M059J (cell line): ENCODE measurements at regions not wholly inside any gene's neighbourhood (a gene's known extent, or its start where the extent isn't known, plus 50 kb on each side); places are given as distances from the start of the nearest gene placed in this dataset.
A peak's percentile ranks its signal among the peaks of the same experiment; 100 is the strongest.
"Not testable (repeated sequence)": the region's sequence is repeated elsewhere in the genome, so short reads cannot be mapped to it uniquely, and the experiment has no call there.

Experiments used
- DNase-seq: peaks from one replicate; pipeline ENCODE4 v3.0.0-alpha.2; 2012; ENCODE audit warnings: low read depth

- peak; percentile 93 for DNase-seq
Observed at GRCh38 chr14:51342226-51342625, 102.2 kb downstream of the TMX1 start.

- no peak for DNase-seq
Observed at GRCh38 chr14:51351997-51352396, 112.0 kb downstream of the TMX1 start.

- no peak for DNase-seq
Observed at GRCh38 chr14:51353901-51354300, 113.9 kb downstream of the TMX1 start.

- DNase-seq, result no peak
Observed at GRCh38 chr14:51354846-51355245, 114.8 kb downstream of the TMX1 start.

GRCh38 chr14:51356381-51356780 lies 116.3 kb downstream of the TMX1 start:
- DNase-seq, result no peak

- DNase-seq, result peak; percentile 27
Observed at GRCh38 chr14:51357250-51357649, 117.2 kb downstream of the TMX1 start.

GRCh38 chr14:51360592-51360991 lies 120.5 kb downstream of the TMX1 start:
- no peak for DNase-seq

- DNase-seq, result no peak
Observed at GRCh38 chr14:51365241-51365965, 125.4 kb downstream of the TMX1 start.

GRCh38 chr14:51366460-51366859 lies 126.4 kb downstream of the TMX1 start:
- DNase-seq, result not testable (repeated sequence)

- DNase-seq, result not testable (repeated sequence)
Observed at GRCh38 chr14:51366866-51367599, 127.0 kb downstream of the TMX1 start.

GRCh38 chr14:51367600-51367931 lies 127.5 kb downstream of the TMX1 start:
- DNase-seq, result peak; percentile 40

- DNase-seq, result peak; percentile 36
Observed at GRCh38 chr14:51368721-51369163, 128.7 kb downstream of the TMX1 start.

- no peak for DNase-seq
Observed at GRCh38 chr14:51369814-51370213, 129.8 kb downstream of the TMX1 start.

- no peak for DNase-seq
Observed at GRCh38 chr14:51370758-51371386, 130.8 kb downstream of the TMX1 start.

GRCh38 chr14:51377186-51377585 lies 137.1 kb downstream of the TMX1 start:
- not testable (repeated sequence) for DNase-seq

GRCh38 chr14:51382506-51382905 lies 142.5 kb downstream of the TMX1 start:
- peak; percentile 22 for DNase-seq

GRCh38 chr14:51386411-51386810 lies 146.4 kb downstream of the TMX1 start:
- DNase-seq, result no peak

- DNase-seq, result peak; percentile 13
Observed at GRCh38 chr14:51386983-51387735, 147.1 kb downstream of the TMX1 start.

- no peak for DNase-seq
Observed at GRCh38 chr14:51392416-51392815, 152.4 kb downstream of the TMX1 start.

- DNase-seq, result peak; percentile 65
Observed at GRCh38 chr14:51394384-51394783, 154.3 kb downstream of the TMX1 start.

GRCh38 chr14:51394804-51395203 lies 154.8 kb downstream of the TMX1 start:
- peak; percentile 36 for DNase-seq

GRCh38 chr14:51395361-51395849 lies 155.4 kb downstream of the TMX1 start:
- DNase-seq, result peak; percentile 93
